Uterus (tissue), 2 donors: ENCODE measurements at regions not wholly inside any gene's neighbourhood (a gene's known extent, or its start where the extent isn't known, plus 50 kb on each side); places are given as distances from the start of the nearest gene placed in this dataset.

Experiments used
- POLR2A ChIP-seq, 2 donors: fragments of 450-650 bp; IDR thresholded peaks; one replicate each; pipeline ENCODE4 v1.6.1; 2016; ENCODE audit warnings: antibody characterized with exemption in 2 of 2, mild to moderate bottlenecking in 1 of 2, moderate library complexity in 1 of 2
- TF ChIP-seq, protein P1 (sequence below), 4 experiments: fragments of 200-600 bp in 2 of 4; fragments of 450-650 bp in 2 of 4; sonication (generic) in 2 of 4; IDR thresholded peaks; one replicate each; pipeline ENCODE4 v1.5.1; 2016 to 2019; ENCODE audit warnings: antibody characterized with exemption in 4 of 4, mild to moderate bottlenecking in 2 of 4, moderate library complexity in 1 of 4

DNA sequence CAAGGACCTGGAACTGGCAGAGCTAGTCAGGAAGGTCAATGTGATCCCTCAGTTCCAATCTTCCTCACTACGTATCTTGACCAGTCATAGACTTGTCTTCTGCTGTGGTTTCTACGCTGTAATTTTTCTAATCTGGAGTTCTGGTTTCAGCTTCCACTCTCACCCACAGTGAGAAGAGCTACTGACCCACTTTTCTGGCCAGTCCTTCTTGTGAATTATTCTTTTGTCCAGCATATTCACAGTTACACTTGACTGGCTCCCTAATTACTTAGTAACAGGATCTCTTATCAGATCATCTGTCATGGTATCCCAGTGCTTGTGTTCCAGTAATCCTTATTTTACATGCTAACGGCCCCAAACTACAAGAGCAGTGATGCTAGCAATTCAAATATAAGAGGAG is 72.4 kb upstream of the MME start:
- TF ChIP-seq, protein P1, sequence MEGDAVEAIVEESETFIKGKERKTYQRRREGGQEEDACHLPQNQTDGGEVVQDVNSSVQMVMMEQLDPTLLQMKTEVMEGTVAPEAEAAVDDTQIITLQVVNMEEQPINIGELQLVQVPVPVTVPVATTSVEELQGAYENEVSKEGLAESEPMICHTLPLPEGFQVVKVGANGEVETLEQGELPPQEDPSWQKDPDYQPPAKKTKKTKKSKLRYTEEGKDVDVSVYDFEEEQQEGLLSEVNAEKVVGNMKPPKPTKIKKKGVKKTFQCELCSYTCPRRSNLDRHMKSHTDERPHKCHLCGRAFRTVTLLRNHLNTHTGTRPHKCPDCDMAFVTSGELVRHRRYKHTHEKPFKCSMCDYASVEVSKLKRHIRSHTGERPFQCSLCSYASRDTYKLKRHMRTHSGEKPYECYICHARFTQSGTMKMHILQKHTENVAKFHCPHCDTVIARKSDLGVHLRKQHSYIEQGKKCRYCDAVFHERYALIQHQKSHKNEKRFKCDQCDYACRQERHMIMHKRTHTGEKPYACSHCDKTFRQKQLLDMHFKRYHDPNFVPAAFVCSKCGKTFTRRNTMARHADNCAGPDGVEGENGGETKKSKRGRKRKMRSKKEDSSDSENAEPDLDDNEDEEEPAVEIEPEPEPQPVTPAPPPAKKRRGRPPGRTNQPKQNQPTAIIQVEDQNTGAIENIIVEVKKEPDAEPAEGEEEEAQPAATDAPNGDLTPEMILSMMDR (IDR thresholded peaks at IDR 0.05): no peak
- TF ChIP-seq POLR2A (IDR thresholded peaks at IDR 0.05): no peak
